ENCODE measurements at regions not wholly inside any gene's neighbourhood (a gene's known extent, or its start where the extent isn't known, plus 50 kb on each side); places are given as distances from the start of the nearest gene placed in this dataset.
"Not testable (repeated sequence)": the region's sequence is repeated elsewhere in the genome, so short reads cannot be mapped to it uniquely, and the experiment has no call there.

DNA sequence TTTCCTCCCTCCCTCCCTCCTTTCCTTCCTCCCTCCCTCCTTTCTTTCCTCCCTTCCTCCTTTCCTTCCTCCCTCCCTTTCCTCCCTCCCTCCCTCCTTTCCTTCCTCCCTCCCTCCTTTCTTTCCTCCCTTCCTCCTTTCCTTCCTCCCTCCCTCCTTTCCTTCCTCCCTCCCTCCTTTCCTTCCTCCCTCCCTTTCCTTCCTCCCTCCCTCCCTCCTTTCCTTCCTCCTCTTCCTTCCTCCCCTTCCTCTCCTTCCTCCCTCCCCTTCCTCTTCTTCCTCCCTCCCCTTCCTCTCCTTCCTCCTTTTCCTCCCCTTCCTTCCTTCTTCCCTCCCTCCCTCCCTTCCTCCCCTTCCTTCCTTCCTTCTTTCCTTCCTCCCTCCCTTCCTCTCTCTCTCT, 748.5 kb downstream of the EPHA4 start:
- not testable (repeated sequence) for DNase-seq

DNA sequence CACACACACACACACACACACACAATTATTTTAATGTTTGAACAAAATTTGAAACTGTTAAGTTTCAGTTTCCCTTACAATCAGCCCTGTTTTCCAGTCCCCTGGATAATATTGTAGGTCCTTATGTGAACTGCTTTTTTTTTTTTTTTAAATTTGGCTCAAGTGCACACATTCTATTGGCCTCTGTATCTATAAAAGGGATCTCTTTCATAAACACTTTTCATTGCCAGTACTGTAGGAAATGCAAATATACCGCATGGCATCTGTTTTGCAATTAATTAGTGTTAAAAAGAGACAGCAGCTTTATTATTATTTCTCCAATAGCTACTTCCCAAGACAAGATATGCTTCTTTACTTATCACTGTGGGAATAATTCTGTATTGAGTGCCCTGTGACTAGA, 738.7 kb downstream of the EPHA4 start:
- DNase-seq = no peak

DNA sequence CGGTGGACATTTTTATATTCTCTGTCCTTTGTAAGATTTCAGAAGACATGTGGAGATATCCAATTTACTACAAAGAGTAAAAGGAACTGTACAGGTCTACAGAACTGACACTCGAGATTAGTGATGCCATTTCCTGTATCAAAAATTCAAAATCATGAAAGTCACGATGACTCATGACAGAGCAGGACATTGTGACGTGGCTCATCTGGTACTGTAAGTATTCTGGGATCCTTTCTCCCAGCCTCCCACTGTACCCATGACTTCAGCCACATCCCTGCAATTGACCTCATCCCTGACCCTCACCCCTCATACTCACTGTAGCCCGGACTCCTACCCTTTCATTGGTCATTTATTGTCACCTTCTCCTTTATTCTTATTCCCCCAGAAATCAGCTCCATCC, 736.5 kb downstream of the EPHA4 start:
- DNase-seq = no peak

DNA sequence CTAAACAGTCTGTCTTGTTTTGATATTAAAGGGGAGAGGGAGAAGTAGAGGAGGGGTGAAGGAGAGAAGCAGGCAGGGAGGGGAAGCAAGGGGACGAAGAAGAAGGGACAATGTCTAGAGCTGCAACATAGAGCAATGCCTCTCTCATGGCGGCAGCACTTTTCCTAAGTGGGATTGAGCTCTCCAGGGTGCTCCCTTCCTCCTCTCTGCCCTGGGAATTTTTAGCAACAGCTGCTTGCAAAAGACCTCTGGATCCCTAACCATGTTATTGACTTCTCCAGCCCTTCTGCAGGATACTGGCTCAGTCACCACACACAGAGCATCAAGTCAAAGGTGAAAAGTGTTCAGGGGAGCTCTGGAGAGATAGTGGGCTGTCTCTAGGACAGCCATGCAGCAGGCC, 734.9 kb downstream of the EPHA4 start:
- no peak for DNase-seq

DNA sequence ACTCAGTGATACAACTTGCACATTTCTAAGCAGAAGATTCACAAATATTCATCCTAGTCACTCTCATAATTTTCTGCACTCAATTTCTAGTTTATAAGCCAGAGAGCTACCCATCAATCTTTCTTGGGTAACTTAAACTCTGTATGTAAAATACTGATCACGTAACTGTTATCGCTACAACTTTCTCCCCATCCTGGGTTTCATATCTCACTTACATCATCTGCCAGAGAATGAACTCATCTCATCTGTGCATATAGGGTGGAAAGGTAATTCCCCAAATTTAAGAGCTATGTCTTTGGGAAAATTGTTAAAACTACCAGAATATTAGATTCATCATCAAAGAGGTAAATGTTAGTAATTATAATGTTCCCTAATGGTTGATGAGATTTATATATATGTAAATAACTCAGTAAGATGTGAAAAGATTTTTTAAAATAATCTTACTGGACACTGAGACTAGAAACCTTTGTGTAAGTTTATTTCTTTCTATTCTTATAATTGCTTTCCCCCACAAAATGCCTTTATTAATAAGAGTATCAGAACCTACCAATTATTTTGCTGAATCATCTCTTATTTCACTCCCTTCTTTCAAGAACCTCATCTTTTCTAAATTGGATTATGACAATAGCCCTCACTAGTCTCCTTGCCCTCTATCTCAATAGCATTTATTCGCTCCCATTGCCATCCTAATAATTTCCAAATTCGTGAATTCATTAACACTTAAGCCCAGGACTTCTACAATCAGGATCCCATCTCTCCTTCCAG, 729.0 kb downstream of the EPHA4 start:
- DNase-seq = no peak

DNA sequence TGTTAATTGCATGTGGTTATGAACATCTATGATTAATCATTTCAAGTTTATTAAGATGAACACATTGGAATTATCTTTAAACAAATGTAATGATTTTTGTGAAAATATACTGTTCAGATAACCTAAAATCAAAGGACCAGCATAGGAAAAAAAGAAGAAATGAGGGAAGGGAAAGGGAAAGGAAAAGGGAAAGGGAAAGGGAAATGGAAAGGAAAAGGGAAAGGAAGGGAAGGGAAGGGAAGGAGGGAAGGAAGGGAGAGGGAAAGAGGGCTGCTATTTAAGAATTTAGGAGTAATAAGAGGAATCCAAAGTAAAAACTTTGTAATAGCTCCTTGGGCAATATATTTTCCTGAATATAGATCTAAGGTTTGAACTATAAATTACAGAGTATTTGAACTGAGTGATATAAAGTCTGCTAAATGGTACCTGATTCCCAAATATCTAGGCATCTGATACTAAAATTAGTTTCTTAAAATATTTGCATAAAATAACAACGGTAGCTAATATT, 726.3 kb downstream of the EPHA4 start:
- DNase-seq = no peak

DNA sequence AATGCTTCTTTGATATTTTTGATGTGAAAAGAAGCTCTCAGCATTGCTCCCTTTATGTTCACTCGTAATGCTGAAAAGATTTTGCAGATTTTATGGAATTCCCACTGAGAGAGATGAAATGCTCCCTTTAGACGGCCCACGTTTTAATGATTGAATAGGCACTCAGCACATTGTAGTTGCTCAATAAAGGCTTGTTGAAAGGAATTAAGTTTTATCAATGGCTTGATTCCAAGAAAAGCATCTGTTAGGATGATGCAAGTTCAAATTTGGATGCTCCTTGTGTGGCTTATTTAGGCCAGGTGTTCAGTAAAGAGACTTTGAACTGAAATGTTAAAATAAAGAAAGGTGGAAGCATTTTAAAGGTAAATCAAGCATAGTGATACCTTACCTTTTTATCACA, 725.1 kb downstream of the EPHA4 start:
- no peak for DNase-seq

DNA sequence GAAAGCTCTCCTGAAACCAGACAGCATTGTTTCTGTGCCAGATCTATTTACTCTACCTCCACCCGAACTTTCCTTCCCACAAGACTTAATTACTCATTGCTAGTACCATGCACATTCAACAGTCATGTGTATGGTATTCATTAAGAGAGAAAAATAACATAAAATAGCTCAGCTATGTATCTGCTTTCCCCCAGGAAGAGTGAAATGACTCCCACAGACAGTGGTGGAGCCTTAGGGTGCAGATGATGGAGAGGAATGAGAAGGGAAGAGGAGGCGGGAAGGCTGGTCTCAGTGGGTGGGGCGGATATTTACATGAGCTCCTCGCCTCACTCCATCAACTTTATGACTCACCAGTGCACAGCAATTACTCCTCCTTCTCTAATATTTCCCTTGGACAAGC, 724.5 kb downstream of the EPHA4 start:
- DNase-seq = no peak

DNA sequence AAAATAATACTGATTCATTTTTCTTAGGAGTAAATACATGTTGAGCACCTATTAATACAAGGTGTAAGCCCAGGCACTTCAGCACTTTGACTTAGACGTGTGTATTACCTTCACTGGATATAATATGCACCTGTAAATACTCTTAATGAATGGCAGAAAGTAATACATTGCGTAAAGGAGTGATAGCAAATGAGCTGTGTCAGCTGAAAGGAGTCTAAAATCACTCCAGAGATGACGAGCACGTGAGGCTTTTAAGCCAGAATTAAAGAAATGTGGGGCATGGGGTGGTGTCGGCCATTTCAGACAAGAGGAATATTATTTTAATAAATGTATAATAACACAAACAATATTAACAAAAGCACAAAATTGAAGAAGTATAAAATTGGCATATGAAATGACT, 722.7 kb downstream of the EPHA4 start:
- no peak for DNase-seq

DNA sequence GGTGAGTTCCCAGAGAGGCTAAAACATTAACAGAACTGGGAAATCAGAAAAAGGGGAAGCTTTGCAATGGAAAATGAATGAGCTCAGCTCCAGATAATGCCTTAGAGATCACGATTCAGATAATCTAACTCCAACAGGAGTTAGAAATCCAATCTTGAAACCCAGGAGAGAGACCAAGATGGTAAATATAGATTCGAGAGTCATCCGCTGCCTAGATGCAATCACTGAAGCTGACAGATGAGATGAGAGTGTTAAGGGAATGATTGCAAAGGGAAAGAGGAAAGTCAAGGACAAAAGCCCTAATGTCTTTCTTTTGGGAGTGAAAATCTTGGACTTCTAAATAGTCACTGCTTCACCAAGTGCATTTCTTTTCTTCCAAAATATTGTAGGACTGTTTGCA, 722.0 kb downstream of the EPHA4 start:
- DNase-seq = no peak

DNA sequence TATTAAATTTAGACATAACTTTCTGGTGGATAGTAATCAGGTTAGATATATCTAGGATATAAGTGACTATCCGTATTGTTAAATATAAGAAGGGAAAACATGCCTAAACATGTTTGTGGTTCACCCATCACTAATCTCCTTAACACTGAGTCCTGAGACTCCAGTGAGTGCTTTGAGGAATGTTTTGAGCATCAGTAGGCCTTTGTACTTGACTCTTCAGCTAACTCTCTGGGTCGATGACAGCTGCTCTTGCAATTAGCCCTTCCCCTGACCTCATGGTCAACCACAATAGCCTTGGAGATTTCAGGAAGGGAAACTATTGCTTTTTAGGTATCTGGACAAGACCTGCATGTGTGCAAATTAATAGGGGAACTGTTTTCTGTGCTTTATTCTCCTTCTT, 716.8 kb downstream of the EPHA4 start:
- no peak for DNase-seq

DNA sequence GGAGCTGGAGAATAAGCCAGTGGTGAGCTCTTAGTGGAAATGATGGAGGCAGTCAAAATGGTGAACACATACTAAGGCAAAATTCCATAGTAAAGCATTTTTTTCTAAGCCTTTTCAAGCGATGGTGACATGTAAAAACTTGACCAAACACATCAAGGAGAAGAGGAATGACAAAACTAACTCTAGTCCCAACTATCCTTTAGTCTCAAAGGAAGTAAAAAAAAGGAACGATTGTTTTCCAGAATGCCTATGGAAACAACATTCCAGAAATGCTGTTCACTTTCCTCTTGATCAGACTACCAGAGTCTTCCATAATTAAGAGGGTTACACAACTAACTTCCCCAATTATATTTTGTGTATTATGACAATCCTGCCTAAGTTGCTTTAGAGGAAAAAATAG, 715.6 kb downstream of the EPHA4 start:
- DNase-seq = no peak

DNA sequence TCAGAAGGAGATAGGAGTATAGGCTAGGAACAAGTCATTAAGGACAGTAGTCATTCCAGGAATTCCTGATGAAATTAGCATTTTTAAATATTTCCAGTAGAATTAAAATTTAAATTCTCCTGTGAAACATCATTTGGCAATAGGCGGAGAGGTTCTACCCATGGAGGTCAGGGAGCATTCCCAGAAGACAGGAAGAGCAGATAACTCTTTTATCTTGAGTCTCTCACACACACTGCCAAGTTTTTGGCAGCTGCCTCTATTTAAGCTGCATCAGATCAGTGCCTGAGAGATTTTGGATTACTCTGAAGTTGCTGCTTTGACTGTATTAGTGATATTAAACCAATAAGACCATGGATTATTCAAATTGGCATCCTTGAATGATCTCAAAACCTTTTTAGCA, 714.7 kb downstream of the EPHA4 start:
- DNase-seq = no peak

DNA sequence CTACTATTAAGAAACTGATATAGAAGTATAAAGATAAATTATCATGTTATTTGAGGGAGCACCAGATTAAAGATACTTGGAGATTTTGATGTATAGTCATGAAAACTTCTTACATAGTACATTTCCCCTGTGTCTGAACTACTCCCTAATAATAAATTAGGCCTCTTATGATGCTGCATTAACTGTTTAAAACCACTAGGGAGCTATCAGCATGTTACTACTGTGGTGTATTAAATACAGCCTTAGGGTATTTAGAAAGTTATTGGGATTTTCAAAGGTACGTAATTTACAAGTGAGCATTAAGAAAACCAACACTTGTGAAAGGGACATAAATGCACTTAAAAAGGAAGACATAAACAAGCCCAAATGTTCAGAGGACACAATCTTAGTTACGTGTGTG, 714.0 kb downstream of the EPHA4 start:
- no peak for DNase-seq

DNA sequence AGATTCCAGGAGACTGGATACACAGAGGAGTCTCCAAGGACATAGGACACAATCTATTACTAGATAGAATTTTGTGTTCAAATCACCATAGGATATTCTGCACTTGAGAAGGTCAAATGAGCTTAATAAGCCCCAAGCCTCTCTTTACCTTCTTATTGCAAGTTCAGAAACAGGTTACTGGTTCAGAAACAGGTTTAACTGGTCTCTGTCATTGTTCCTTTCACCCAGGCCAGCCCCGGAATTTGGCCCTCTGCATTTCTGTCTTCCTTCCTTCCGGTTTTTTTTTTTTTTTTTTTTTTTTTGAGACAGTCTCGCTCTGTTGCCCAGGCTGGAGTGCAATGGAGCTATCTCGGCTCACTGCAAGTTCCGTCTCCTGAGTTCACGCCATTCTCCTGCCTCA, 700.2 kb downstream of the EPHA4 start:
- DNase-seq = no peak

DNA sequence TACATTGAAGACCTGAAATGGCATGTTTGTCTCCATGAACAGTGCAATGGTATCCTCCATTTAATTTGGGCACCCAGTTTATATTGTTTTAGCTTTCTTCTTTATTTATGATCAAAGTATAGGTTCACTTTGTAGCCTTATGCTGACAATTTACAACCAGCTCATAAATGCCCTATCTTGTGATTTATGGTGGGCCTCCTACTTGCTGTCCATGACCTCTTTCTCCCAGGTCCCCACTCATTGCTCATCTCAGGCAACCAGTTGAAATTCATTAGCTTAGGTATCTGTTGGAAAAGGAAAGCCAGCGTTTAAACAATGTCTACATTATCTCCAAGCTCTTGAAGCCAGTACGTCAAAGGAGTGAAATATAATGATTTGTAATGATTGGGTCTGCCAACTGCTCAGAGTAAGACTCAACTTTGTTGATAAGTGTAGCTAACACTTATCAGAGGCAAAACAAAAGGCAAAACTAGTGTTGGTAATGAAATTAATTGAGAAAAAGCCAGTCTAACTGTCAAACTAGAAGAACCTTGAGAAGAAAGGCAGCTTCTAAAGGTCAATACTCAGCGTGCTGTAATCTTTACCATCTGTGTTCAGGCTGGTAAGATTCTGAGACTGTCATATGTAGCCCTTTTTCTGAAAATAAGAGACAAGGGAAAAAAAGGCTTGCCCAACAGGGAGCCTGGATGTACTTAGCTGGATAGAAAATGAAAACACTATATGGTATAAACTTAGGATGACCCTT, 695.9 kb downstream of the EPHA4 start:
- DNase-seq = no peak

DNA sequence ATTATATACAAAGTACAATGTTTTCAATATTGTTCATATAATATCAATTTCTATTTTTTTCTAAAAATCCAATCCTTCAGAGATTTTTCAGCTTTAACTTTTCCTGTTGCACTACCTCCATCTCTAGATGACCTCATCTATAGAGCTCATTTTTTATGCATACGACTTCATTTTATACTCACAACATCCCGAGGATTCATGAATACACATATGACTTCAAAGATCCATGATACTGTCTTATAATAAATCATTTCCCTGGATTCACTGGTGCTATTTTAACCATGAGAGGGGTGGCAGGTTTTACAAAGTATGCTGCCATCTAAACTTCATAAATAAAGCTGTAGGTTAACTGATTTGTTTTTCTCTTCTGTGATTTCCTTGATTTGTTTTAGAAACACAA, 694.6 kb downstream of the EPHA4 start:
- DNase-seq = no peak

DNA sequence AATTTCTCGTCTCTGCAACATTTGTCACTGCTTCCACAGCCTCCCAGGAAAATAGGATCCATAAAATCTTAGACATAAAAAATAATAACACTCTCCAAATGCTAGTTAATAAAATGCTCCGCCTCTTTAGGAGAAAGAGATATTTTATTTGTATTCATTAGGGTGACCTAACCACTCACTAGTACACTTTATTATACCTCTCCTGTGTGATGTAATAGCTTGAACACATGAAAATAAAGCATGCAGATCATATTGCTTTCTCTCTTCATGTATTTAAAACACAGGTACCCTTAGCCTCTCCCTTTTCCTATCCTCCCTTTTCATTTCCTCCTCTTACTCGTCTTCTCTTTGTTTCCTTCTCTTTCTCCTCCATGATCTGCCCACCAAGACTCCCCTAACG, 694.2 kb downstream of the EPHA4 start:
- no peak for DNase-seq

DNA sequence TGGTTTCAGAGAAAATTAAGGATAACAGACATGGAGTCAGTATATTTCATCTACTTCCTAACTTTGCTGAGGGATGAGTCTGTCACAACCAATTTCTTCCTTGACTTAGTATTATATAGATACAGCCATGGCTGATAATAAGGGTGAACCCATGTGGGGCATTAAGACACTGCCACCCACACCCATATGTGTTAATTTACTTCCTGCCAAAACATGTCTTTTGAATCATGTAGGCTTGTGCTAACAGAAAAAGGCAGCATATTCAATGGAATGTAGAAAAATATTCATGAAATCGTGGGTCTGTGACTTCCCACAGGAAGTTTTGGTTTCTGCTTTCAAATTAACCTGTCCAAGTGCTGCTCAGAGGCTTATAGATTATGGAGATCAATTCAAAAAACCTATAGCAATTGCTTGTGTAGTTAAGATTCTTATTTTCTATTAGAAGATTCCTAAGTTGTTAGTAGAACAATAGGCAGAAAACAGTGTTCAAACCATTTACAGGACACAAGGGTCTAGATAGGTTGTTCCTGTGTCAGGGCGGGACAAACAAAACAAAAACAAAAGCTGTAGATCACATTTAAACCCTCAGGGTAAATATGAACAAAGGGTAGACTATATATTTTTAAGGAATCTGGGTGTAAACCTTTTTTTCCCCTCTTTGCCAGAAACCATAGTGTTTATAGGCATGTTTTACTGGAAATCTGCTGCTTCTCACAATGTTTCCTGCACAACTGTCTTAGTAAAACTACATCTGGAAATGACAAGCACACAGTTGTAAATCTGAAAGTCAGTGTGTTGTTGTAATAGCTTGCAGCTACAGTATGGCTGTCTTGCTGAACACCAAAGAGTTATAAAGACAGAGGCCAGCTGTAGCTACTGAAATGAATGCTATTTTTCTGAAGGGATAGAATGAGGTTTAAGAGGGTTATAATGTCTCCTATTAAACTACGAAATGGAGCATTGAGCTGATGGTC, 691.2 kb downstream of the EPHA4 start:
- DNase-seq = no peak

DNA sequence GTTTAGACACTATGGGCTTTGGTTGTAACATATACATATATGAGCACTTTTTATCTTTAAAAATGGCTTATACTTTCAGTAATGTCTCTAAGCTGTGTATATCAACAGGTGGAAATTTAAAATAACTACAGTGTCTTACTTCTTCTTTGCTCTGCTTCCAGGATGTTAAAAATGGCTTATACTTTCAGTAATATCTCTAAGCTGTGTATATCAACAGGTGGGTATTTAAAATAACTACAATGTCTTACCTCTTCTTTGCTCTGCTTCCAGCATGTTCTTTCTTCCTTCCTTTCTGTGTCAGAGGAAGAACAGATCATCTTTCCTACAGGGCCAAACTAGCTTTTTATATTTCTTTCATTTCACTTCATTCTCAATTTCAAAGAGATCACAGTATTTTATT, 689.6 kb downstream of the EPHA4 start:
- DNase-seq = no peak

DNA sequence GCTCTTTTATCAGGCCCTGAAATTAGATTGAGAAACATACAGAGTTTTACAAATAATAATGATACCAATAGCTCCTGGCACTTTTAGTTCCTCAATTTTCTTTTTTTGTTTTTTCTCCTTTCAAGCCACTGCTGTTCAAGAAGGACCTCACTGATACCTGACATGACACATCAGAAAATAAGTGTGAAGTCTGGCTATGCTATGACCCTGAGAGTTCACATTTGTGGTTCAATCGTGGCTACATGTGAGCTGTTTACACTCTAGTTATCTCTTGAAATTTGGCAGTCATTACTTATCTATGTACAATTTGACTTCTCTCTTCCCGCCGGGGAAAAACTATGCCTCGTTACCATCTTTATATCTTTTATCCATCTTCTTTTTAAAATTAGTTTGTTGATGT, 686.5 kb downstream of the EPHA4 start:
- DNase-seq = no peak

DNA sequence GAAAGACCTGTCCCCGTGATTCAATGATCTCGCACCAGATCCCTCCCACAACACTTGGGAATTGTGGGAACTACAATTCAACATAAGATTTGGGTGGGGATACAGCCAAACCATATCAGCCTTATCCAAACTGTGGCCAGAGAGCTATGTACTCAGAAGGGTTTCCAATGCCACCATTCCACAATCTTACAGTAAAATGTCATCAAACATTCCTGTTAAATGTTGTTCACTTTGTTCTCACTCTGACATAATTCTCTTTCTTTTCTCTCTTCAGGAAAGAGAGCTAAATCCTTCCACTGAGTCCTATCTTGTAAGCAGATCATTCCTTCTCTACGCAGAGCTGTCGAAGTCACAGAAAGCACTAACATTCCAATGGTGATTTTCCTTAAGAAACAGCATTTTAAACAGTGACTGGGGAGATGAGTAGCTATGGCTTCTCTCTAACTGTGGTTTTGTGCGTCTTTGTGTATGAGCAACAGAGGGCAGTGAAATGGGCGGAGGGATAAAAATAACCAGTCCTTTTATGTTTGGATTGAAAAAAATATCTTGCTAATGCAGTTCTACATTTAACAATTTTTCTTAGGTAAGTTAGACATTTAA, 684.7 kb downstream of the EPHA4 start:
- DNase-seq = no peak

DNA sequence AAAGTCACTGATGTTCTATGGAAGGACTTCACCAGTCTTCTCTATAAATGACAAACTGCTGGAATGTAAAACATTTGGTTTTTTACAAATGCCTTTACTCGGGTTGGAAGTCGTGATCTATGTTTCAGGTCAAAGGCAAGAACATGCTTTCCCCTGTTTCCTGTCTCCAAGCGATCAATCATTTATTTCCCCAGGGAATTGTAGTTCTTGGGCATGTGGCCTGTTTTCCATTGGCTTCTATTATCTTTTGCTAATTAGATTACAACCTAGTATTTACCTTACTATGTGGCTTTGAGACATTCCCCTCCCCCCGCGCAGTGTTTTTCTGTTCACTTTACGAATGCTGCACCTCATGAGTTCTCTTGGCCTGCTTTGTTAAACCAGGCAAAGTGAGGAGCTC, 684.2 kb downstream of the EPHA4 start:
- no peak for DNase-seq

Data from NCI-H510A (cell line).